GM12875 (cell line): ENCODE measurements at regions not wholly inside any gene's neighbourhood (a gene's known extent, or its start where the extent isn't known, plus 50 kb on each side); places are given as distances from the start of the nearest gene placed in this dataset.
"Not testable (repeated sequence)": the region's sequence is repeated elsewhere in the genome, so short reads cannot be mapped to it uniquely, and the experiment has no call there.

ENCODE experiments used
- H3K4me3 ChIP-seq: one replicate; pipeline ENCODE4 v1.5.1; 2011; ENCODE audit warnings: low read depth, low read length, control low read depth
- TF ChIP-seq, protein P1 (sequence below): IDR thresholded peaks from 2 replicates; pipeline ENCODE4 v1.5.1; 2011; ENCODE audit warnings: low read depth, mild to moderate bottlenecking, control low read depth, inconsistent platforms, low read length, moderate library complexity, borderline replicate concordance; ENCODE audit not compliant: insufficient read depth

DNA sequence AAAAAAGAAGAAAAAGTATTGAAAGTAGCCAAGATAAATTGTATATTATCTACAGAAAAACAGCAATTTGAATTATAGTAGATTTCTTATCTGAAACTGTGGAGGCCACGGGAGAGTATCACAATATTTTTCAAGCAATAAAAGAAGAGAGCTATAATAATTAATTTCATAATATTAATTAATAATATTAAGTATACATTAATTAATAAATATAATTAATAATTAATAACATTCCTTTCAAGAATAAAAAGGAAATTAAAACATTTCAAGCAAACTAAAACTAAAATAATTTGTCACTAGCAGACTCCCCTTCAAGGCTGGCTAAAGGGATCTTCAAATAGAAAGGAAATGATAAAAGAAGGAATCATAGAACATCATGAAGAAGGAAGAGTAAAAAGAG is 372.7 kb upstream of the KYNU start:
- H3K4me3 ChIP-seq = no peak overlapping the region
- TF ChIP-seq, protein P1, sequence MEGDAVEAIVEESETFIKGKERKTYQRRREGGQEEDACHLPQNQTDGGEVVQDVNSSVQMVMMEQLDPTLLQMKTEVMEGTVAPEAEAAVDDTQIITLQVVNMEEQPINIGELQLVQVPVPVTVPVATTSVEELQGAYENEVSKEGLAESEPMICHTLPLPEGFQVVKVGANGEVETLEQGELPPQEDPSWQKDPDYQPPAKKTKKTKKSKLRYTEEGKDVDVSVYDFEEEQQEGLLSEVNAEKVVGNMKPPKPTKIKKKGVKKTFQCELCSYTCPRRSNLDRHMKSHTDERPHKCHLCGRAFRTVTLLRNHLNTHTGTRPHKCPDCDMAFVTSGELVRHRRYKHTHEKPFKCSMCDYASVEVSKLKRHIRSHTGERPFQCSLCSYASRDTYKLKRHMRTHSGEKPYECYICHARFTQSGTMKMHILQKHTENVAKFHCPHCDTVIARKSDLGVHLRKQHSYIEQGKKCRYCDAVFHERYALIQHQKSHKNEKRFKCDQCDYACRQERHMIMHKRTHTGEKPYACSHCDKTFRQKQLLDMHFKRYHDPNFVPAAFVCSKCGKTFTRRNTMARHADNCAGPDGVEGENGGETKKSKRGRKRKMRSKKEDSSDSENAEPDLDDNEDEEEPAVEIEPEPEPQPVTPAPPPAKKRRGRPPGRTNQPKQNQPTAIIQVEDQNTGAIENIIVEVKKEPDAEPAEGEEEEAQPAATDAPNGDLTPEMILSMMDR = no peak

DNA sequence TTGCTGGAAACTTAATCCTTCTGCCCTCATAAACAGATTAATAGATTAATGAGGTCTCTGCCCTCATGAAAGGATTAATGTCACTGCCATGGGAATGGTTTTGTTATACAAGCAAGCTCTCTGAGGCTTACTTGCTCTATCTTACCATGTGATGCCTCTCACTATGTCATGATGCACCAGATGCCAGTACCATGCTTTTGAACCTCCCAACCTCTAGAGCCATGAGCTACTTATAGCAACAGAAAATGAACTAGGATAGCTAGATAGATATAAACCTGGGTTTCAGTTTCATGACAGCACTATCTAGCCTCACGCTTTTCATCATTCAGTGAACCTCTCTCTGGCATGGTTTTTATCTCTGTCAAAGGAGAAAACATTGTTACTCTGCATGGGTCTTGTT is 371.6 kb upstream of the LRP1B start:
- H3K4me3 ChIP-seq = no peak overlapping the region
- TF ChIP-seq, protein P1 = no peak

GRCh38 chr2:142495141-142495540 is 364.3 kb upstream of the LRP1B start:
- no peak overlapping the region for H3K4me3 ChIP-seq
- TF ChIP-seq, protein P1 = no peak

- not testable (repeated sequence) for H3K4me3 ChIP-seq
Measured at GRCh38 chr2:142489631-142490030, 358.8 kb upstream of the LRP1B start.

DNA sequence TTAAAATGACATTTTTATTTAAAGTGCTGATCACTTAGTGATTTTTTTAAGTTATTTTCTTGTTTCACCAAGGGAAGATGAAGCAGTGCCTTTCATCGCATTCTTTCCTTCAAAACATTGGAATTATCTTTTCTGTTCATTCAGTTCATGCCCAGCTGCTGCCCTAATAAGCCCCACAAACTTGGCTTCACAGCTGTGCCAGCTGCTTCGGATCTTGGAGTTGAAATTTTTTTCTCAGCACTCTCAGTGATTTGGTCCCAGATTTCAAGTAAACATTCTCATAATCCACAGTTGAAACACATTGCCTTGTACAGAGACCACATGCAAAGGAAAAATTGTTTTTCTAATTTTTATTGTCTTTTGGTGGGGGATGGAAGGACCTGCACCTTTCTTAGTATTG is 353.3 kb upstream of the LRP1B start:
- TF ChIP-seq, protein P1 = no peak
- no peak overlapping the region for H3K4me3 ChIP-seq

DNA sequence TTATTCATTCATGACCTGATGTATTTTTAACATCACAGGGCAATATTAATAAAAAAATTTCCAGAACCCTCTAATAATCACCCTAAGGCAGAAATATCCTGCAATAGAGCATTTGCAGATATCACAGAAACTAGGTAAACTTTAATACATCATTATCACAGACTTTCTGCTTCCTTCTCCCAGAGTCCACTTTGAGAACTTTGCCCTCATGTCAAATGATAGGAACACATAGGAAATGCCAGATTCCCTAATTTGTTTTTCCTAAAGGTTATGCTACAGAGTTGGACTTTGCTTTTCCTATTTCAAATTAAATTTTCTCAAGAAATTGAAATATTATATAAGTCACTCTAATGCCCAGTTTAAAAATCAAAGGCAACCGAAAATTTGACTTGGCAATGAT is 352.8 kb upstream of the LRP1B start:
- H3K4me3 ChIP-seq = no peak overlapping the region
- TF ChIP-seq, protein P1 = no peak

DNA sequence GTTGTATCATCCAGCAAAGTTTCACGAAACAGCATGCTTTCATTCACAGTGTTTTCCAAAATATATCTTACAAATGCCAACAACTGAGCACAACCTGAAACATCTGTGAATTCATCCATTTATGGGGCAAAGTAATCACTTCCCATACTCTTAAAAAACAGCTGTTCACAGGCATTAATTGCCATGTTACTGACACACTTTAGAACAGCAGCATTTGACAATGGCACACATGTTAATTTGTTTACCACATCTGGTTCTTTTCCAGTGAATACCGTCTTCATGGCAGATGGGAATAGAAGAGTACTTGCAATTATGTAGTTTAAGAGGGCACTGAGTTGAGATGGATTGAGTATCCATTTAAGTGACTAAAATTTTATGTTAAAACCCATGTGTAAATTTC is 347.4 kb upstream of the LRP1B start:
- TF ChIP-seq, protein P1 = no peak
- H3K4me3 ChIP-seq = no peak overlapping the region

GRCh38 chr2:142472382-142472781 is 341.6 kb upstream of the LRP1B start:
- TF ChIP-seq, protein P1 = no peak

More at GRCh38 chr2:142472382-142472781, 341.6 kb upstream of the LRP1B start:
- no peak overlapping the region for H3K4me3 ChIP-seq
